Renal cortical epithelial cell (primary cell): ENCODE measurements at regions not wholly inside any gene's neighbourhood (a gene's known extent, or its start where the extent isn't known, plus 50 kb on each side); places are given as distances from the start of the nearest gene placed in this dataset.
"Not testable (repeated sequence)": the region's sequence is repeated elsewhere in the genome, so short reads cannot be mapped to it uniquely, and the experiment has no call there.

Experiments
- DNase-seq: peaks from one replicate; pipeline ENCODE4 v3.0.0-alpha.2; 2011; ENCODE audit warnings: low read depth

- DNase-seq: no peak
Observed at GRCh38 chr7:81138870-81139269, 220.0 kb upstream of the SEMA3C start.

- no peak for DNase-seq
Observed at GRCh38 chr7:81135324-81135723, 216.5 kb upstream of the SEMA3C start.

GRCh38 chr7:81128011-81128410, 209.2 kb upstream of the SEMA3C start:
- no peak for DNase-seq

GRCh38 chr7:81120803-81121202, 202.0 kb upstream of the SEMA3C start:
- DNase-seq: no peak

GRCh38 chr7:81120111-81120510, 201.3 kb upstream of the SEMA3C start:
- DNase-seq: no peak

GRCh38 chr7:81114633-81115032, 195.8 kb upstream of the SEMA3C start:
- no peak for DNase-seq

- DNase-seq: no peak
Observed at GRCh38 chr7:81112731-81113130, 193.9 kb upstream of the SEMA3C start.

- DNase-seq: no peak
Observed at GRCh38 chr7:81111781-81112540, 193.1 kb upstream of the SEMA3C start.

GRCh38 chr7:81111358-81111757, 192.5 kb upstream of the SEMA3C start:
- peak; percentile 92 for DNase-seq

GRCh38 chr7:81110673-81111072, 191.8 kb upstream of the SEMA3C start:
- peak; percentile 22 for DNase-seq

- no peak for DNase-seq
Observed at GRCh38 chr7:81098213-81098612, 179.4 kb upstream of the SEMA3C start.

GRCh38 chr7:81094952-81095351, 176.1 kb upstream of the SEMA3C start:
- DNase-seq: peak; percentile 15

GRCh38 chr7:81081616-81082015, 162.8 kb upstream of the SEMA3C start:
- DNase-seq: no peak

GRCh38 chr7:81080553-81080952, 161.7 kb upstream of the SEMA3C start:
- no peak for DNase-seq

GRCh38 chr7:81079746-81080145, 160.9 kb upstream of the SEMA3C start:
- DNase-seq: no peak

- DNase-seq: peak; percentile 49
Observed at GRCh38 chr7:81075150-81075549, 156.3 kb upstream of the SEMA3C start.

- DNase-seq: peak; percentile 61
Observed at GRCh38 chr7:81074406-81074805, 155.6 kb upstream of the SEMA3C start.

- DNase-seq: no peak
Observed at GRCh38 chr7:81073931-81074251, 155.0 kb upstream of the SEMA3C start.

- no peak for DNase-seq
Observed at GRCh38 chr7:81070956-81071355, 152.1 kb upstream of the SEMA3C start.

- no peak for DNase-seq
Observed at GRCh38 chr7:81066797-81067196, 147.9 kb upstream of the SEMA3C start.

GRCh38 chr7:81064426-81064825, 145.6 kb upstream of the SEMA3C start:
- DNase-seq: no peak

- no peak for DNase-seq
Observed at GRCh38 chr7:81062755-81063154, 143.9 kb upstream of the SEMA3C start.

GRCh38 chr7:81057469-81057868, 138.6 kb upstream of the SEMA3C start:
- not testable (repeated sequence) for DNase-seq

- DNase-seq: peak; percentile 48
Observed at GRCh38 chr7:81053623-81054022, 134.8 kb upstream of the SEMA3C start.
